GM21529 (cell line): ENCODE measurements at regions not wholly inside any gene's neighbourhood (a gene's known extent, or its start where the extent isn't known, plus 50 kb on each side); places are given as distances from the start of the nearest gene placed in this dataset.
"Not testable (repeated sequence)": the region's sequence is repeated elsewhere in the genome, so short reads cannot be mapped to it uniquely, and the experiment has no call there.

Source experiments
- ATAC-seq: cut with Tn5 transposase; IDR thresholded peaks from one replicate; pipeline ENCODE4 v1.9.1; 2021; ENCODE audit not compliant: unreplicated experiment

DNA sequence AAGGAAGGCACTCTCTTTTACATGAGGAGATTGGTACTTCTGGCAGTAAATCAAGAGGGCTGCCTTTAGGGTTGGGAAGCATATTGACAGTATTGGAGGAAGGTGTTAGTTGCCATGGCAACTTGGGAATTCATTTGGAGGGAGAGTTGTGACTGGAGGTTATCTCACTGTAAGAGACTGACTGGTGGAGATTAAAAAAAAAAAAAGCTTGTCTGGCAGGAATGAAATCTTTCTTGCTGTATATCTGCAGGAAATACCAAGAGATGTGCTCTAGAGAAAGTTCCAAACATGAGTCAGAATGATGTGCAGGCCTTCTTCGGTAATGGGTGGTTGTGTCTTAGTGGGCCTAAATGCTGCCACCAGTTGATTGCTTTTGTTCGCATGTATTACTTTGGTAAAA lies 59.8 kb upstream of the FAM72C start:
- not testable (repeated sequence) for ATAC-seq

DNA sequence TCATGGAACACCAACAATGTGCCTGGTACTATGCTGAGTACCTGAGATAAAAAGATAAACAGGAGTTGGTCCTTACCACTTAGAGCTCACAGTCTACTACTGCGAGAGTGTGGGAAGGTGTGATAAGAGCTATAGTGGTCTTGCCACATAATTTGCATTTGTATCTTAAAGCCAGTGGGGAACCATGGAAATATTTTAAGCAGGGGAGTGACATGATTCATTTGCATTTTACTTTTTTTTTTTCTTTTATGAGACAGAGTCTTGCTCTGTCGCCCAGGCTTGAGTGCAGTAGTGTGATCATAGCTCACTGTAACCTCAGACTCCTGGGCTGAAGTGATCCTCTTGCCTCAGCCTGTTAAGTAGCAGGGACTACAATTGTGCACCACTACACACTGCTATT lies 54.2 kb upstream of the FAM72C start:
- ATAC-seq, result peak; percentile 86

DNA sequence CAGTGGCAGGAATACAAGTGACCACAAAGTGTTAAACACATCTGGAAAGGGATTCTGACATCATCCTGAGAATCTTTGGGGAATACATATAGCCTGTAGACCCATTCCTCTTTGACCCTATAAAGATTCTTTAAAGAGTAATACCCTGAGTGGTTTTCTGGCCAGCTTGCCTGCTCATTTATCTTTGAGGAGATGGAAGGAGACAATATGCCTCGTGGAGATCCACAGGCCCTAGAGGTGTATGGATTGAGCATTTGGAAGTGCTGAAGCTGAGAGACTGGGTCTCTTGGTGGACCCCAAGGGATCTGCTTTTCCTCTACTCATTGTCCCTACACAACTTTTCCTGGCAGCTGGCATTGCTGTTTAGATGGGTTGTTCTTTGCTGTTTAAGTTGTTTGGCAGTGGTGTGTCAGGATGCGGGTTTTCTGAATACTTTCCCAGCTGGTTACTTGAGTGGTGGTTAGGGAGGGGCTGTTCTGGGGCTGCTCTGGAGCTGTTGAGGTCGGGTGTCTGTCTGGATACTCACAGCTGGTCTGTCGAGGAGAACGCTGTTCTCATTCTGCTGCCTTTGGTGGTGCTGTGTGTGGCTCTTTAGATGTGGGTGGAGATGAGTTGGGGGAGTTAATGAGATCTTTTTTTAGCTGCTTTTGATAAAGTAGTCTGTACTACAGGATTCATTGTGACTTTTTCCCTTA lies 50.1 kb upstream of the FAM72C start:
- ATAC-seq, result not testable (repeated sequence)
